22Rv1 (cell line): ENCODE measurements at regions not wholly inside any gene's neighbourhood (a gene's known extent, or its start where the extent isn't known, plus 50 kb on each side); places are given as distances from the start of the nearest gene placed in this dataset.
"Not testable (repeated sequence)": the region's sequence is repeated elsewhere in the genome, so short reads cannot be mapped to it uniquely, and the experiment has no call there.

Experiments used
- ZFX ChIP-seq: fragments of 450-650 bp; IDR thresholded peaks from 2 replicates; pipeline ENCODE4 v1.6.1; 2017; ENCODE audit warnings: antibody characterized with exemption, borderline replicate concordance
- TF ChIP-seq, protein P1 (sequence below): fragments of 450-650 bp; IDR thresholded peaks from 2 replicates; pipeline ENCODE4 v1.5.1; 2017; ENCODE audit warnings: mild to moderate bottlenecking

DNA sequence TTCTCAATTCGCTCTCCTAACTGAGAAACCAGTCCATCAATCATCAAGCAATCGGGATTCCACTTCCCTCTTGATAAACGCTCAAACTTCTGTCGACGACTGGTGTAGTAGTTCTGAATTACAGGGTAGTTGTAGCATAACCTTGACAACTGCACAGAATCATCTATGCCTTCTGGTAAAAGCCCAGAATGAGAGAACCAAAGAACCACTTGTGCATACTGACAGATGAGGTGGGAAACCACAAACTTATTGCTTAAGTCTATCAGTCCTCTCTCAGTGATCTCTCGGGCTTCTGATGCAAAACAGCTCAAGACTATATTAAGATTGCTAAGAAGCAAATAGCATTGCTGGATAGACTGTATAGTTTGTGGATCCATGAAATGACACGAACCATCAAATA is 89.4 kb downstream of the TBR1 start:
- TF ChIP-seq ZFX = not testable (repeated sequence)
- TF ChIP-seq, protein P1, sequence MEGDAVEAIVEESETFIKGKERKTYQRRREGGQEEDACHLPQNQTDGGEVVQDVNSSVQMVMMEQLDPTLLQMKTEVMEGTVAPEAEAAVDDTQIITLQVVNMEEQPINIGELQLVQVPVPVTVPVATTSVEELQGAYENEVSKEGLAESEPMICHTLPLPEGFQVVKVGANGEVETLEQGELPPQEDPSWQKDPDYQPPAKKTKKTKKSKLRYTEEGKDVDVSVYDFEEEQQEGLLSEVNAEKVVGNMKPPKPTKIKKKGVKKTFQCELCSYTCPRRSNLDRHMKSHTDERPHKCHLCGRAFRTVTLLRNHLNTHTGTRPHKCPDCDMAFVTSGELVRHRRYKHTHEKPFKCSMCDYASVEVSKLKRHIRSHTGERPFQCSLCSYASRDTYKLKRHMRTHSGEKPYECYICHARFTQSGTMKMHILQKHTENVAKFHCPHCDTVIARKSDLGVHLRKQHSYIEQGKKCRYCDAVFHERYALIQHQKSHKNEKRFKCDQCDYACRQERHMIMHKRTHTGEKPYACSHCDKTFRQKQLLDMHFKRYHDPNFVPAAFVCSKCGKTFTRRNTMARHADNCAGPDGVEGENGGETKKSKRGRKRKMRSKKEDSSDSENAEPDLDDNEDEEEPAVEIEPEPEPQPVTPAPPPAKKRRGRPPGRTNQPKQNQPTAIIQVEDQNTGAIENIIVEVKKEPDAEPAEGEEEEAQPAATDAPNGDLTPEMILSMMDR = not testable (repeated sequence)
